ENCODE measurements at regions not wholly inside any gene's neighbourhood (a gene's known extent, or its start where the extent isn't known, plus 50 kb on each side); places are given as distances from the start of the nearest gene placed in this dataset.
A peak's percentile ranks its signal among the peaks of the same experiment; 100 is the strongest.

GRCh38 chr5:174310706-174311105, 265.2 kb downstream of the NSG2 start:
- Mint-ChIP-seq H3K27ac (no peak overlapping the region), H3K9me3 (no peaks in the 10 kb centered on the region), H3K27me3 (ENCODE audit: insufficient read depth) (peaks cover 33% of the 10 kb centered on the region), H3K4me1 (peaks cover 6% of the 10 kb centered on the region), H3K4me3 (no peak overlapping the region), H3K36me3 (ENCODE audit: low read depth) (no peaks in the 10 kb centered on the region)
- DNase-seq: no peak
- no peak for TF ChIP-seq CTCF (conservative IDR thresholded peaks at IDR 0.05)
- Histone ChIP-seq H3K4me1 (ENCODE audit: control insufficient read depth, insufficient read depth, low read length) (no peaks in the 10 kb centered on the region), H3K9ac (ENCODE audit: extremely low read depth, low read length, poor library complexity, severe bottlenecking) (no peak overlapping the region), H3K27ac (ENCODE audit: low read depth, low read length) (no peak overlapping the region), H3K36me3 (ENCODE audit: control insufficient read depth, insufficient read depth, low read length) (no peaks in the 10 kb centered on the region), H3K9me3 (ENCODE audit: control insufficient read depth, low read length) (no peaks in the 10 kb centered on the region), H3K4me3 (ENCODE audit: low read length) (no peak overlapping the region), H3K27me3 (ENCODE audit: control insufficient read depth, insufficient read depth, low read length, poor library complexity, severe bottlenecking) (peaks cover 27% of the 10 kb centered on the region)
- 90 to 98% methylated on average over 2 to 4 of the region's 4 CpGs for WGBS, 2 experiments (ENCODE audit: insufficient coverage in 1 of 2, insufficient read length in 1 of 2)

- Mint-ChIP-seq H3K4me1 (peaks cover 3% of the 10 kb centered on the region), H3K27ac (no peak overlapping the region), H3K9me3 (no peaks in the 10 kb centered on the region), H3K27me3 (ENCODE audit: insufficient read depth) (peaks cover 33% of the 10 kb centered on the region), H3K36me3 (ENCODE audit: low read depth) (no peaks in the 10 kb centered on the region), H3K4me3 (no peak overlapping the region)
- TF ChIP-seq CTCF (conservative IDR thresholded peaks at IDR 0.05): no peak
- Histone ChIP-seq H3K27me3 (ENCODE audit: control insufficient read depth, insufficient read depth, low read length, poor library complexity, severe bottlenecking) (peaks cover 27% of the 10 kb centered on the region), H3K27ac (ENCODE audit: low read depth, low read length) (no peak overlapping the region), H3K36me3 (ENCODE audit: control insufficient read depth, insufficient read depth, low read length) (no peaks in the 10 kb centered on the region), H3K4me3 (ENCODE audit: low read length) (no peak overlapping the region), H3K9ac (ENCODE audit: extremely low read depth, low read length, poor library complexity, severe bottlenecking) (no peak overlapping the region), H3K4me1 (ENCODE audit: control insufficient read depth, insufficient read depth, low read length) (no peaks in the 10 kb centered on the region), H3K9me3 (ENCODE audit: control insufficient read depth, low read length) (no peaks in the 10 kb centered on the region)
- WGBS, 2 experiments (ENCODE audit: insufficient coverage in 1 of 2, insufficient read length in 1 of 2): 90 to 92% methylated on average over 12 to 17 of the region's 17 CpGs
- no peak for DNase-seq
Measured at GRCh38 chr5:174311121-174311520, 265.6 kb downstream of the NSG2 start.

- peak; percentile 95 for DNase-seq
- Mint-ChIP-seq H3K36me3 (ENCODE audit: low read depth) (no peaks in the 10 kb centered on the region), H3K9me3 (no peaks in the 10 kb centered on the region), H3K27me3 (ENCODE audit: insufficient read depth) (peaks cover 33% of the 10 kb centered on the region), H3K4me3 (peak overlapping the region; percentile 45), H3K4me1 (no peaks in the 10 kb centered on the region), H3K27ac (no peak overlapping the region)
- Histone ChIP-seq H3K4me3 (ENCODE audit: low read length) (no peak overlapping the region), H3K4me1 (ENCODE audit: control insufficient read depth, insufficient read depth, low read length) (no peaks in the 10 kb centered on the region), H3K9me3 (ENCODE audit: control insufficient read depth, low read length) (no peaks in the 10 kb centered on the region), H3K27ac (ENCODE audit: low read depth, low read length) (peak overlapping the region; percentile 63), H3K27me3 (ENCODE audit: control insufficient read depth, insufficient read depth, low read length, poor library complexity, severe bottlenecking) (peaks cover 27% of the 10 kb centered on the region), H3K9ac (ENCODE audit: extremely low read depth, low read length, poor library complexity, severe bottlenecking) (no peak overlapping the region), H3K36me3 (ENCODE audit: control insufficient read depth, insufficient read depth, low read length) (no peaks in the 10 kb centered on the region)
- WGBS, 2 experiments (ENCODE audit: insufficient coverage in 1 of 2, insufficient read length in 1 of 2): 14 to 18% methylated on average over 12 to 58 of the region's 58 CpGs
- TF ChIP-seq CTCF (conservative IDR thresholded peaks at IDR 0.05): peak; percentile 96
Measured at GRCh38 chr5:174311531-174312269, 266.2 kb downstream of the NSG2 start.

Data from endodermal cell (in vitro differentiated cells).